ENCODE measurements at regions not wholly inside any gene's neighbourhood (a gene's known extent, or its start where the extent isn't known, plus 50 kb on each side); places are given as distances from the start of the nearest gene placed in this dataset.

GRCh38 chr11:97279341-97279740 is 889.5 kb downstream of the JRKL start:
- H3K4me3 ChIP-seq = no peak overlapping the region
- no peak overlapping the region for H3K27ac ChIP-seq
- peaks cover 0 to 13% (median 6%) of the 10 kb centered on the region in 3 donors for H3K9me3 ChIP-seq
- no peak for TF ChIP-seq CTCF (IDR thresholded peaks at IDR 0.05)
- no peaks in the 10 kb centered on the region for H3K36me3 ChIP-seq
- H3K27me3 ChIP-seq = no peaks in the 10 kb centered on the region
- no peaks in the 10 kb centered on the region for H3K4me1 ChIP-seq
- intact Hi-C loops (cut with DNase I; ENCODE audit: low total_unique reads) = no loop called here
- DNase-seq = no peak

GRCh38 chr11:97280347-97280746 is 890.5 kb downstream of the JRKL start:
- Histone ChIP-seq H3K27ac (no peak overlapping the region), H3K36me3 (no peaks in the 10 kb centered on the region), H3K4me1 (no peaks in the 10 kb centered on the region), H3K4me3 (no peak overlapping the region), H3K27me3 (no peaks in the 10 kb centered on the region), H3K9me3 (peaks cover 0 to 5% (median 2%) of the 10 kb centered on the region in 3 donors)
- intact Hi-C loops (cut with DNase I; ENCODE audit: low total_unique reads) = no loop called here
- DNase-seq = no peak
- no peak for TF ChIP-seq CTCF (IDR thresholded peaks at IDR 0.05)

- Histone ChIP-seq H3K4me3 (no peak overlapping the region), H3K36me3 (no peaks in the 10 kb centered on the region), H3K9me3 (no peaks in the 10 kb centered on the region), H3K27me3 (no peaks in the 10 kb centered on the region), H3K27ac (no peak overlapping the region), H3K4me1 (no peaks in the 10 kb centered on the region)
- no peak for TF ChIP-seq CTCF (IDR thresholded peaks at IDR 0.05)
- DNase-seq = no peak
- intact Hi-C loops (cut with DNase I; ENCODE audit: low total_unique reads) = no loop called here
These were observed 900.0 kb downstream of the JRKL start for GRCh38 chr11:97289823-97290222.

- no peak for TF ChIP-seq CTCF (IDR thresholded peaks at IDR 0.05)
- Histone ChIP-seq H3K4me1 (no peaks in the 10 kb centered on the region), H3K27ac (no peak overlapping the region), H3K9me3 (no peaks in the 10 kb centered on the region), H3K27me3 (no peaks in the 10 kb centered on the region), H3K4me3 (no peak overlapping the region), H3K36me3 (no peaks in the 10 kb centered on the region)
- intact Hi-C loops (cut with DNase I; ENCODE audit: low total_unique reads) = no loop called here
- no peak for DNase-seq
These were observed 900.7 kb downstream of the JRKL start for GRCh38 chr11:97290464-97291041.

GRCh38 chr11:97296301-97296700 is 906.5 kb downstream of the JRKL start:
- no peaks in the 10 kb centered on the region for H3K9me3 ChIP-seq
- H3K4me3 ChIP-seq = no peak overlapping the region
- no peak for DNase-seq
- intact Hi-C loops (cut with DNase I; ENCODE audit: low total_unique reads) = no loop called here
- no peaks in the 10 kb centered on the region for H3K36me3 ChIP-seq
- no peak overlapping the region for H3K27ac ChIP-seq
- no peaks in the 10 kb centered on the region for H3K4me1 ChIP-seq
- TF ChIP-seq CTCF (IDR thresholded peaks at IDR 0.05) = no peak
- H3K27me3 ChIP-seq = no peaks in the 10 kb centered on the region

GRCh38 chr11:97309291-97309690 is 919.5 kb downstream of the JRKL start:
- Histone ChIP-seq H3K27ac (no peak overlapping the region), H3K9me3 (no peaks in the 10 kb centered on the region), H3K4me3 (no peak overlapping the region), H3K4me1 (no peaks in the 10 kb centered on the region), H3K36me3 (no peaks in the 10 kb centered on the region), H3K27me3 (no peaks in the 10 kb centered on the region)
- DNase-seq = no peak
- TF ChIP-seq CTCF (IDR thresholded peaks at IDR 0.05) = no peak
- intact Hi-C loops (cut with DNase I; ENCODE audit: low total_unique reads) = no loop called here

Data from tibial artery (tissue), 4 donors.